CD4-positive, alpha-beta memory T cell (primary cell): ENCODE measurements at regions not wholly inside any gene's neighbourhood (a gene's known extent, or its start where the extent isn't known, plus 50 kb on each side); places are given as distances from the start of the nearest gene placed in this dataset.

Experiments
- CTCF ChIA-PET: fragments of 350-600 bp; sonication (Branson Sonifier 250); formaldehyde crosslinking; loops from one replicate; lab custom pipeline; 2021; ENCODE audit warnings: inconsistent platforms; ENCODE audit not compliant: partially characterized antibody; lab: Charles Lee
- POLR2A ChIA-PET: fragments of 350-600 bp; sonication (Branson Sonifier 250); formaldehyde crosslinking; loops from one replicate; lab custom pipeline; 2021; ENCODE audit not compliant: partially characterized antibody; lab: Charles Lee
- DNase-seq, 5 donors: peaks; one replicate each; pipeline versions ENCODE4 v3.0.0 to v3.0.0-alpha.2; 2020 to 2022; ENCODE audit warnings: mixed read lengths in 1 of 5
- H3K27ac ChIP-seq: one replicate; pipeline ENCODE4 v1.7.0; 2013; ENCODE audit warnings: low read depth, low read length
- H3K27me3 ChIP-seq: 2 replicates; pipeline ENCODE4 v1.7.0; 2013; ENCODE audit warnings: mild to moderate bottlenecking, low read length, moderate library complexity; ENCODE audit not compliant: insufficient read depth
- H3K36me3 ChIP-seq: 2 replicates; pipeline ENCODE4 v1.7.0; 2013; ENCODE audit warnings: mild to moderate bottlenecking, low read length, moderate library complexity; ENCODE audit not compliant: insufficient read depth
- H3K4me1 ChIP-seq: 2 replicates; pipeline ENCODE4 v1.7.0; 2013; ENCODE audit warnings: mild to moderate bottlenecking, low read length, moderate library complexity; ENCODE audit not compliant: insufficient read depth
- H3K4me3 ChIP-seq, 2 donors: one replicate each; pipeline ENCODE4 v1.7.0; 2013; ENCODE audit warnings: low read length in 2 of 2, mild to moderate bottlenecking in 1 of 2
- H3K9me3 ChIP-seq, 2 donors: one replicate each; pipeline ENCODE4 v1.7.0; 2013; ENCODE audit warnings: low read length in 2 of 2, control low read depth in 1 of 2; ENCODE audit not compliant: control insufficient read depth in 1 of 2
- H3K27ac Mint-ChIP-seq, 7 donors: one replicate each; pipeline ENCODE4 v1.8.0; 2020 to 2021; ENCODE audit warnings: mixed read lengths in 7 of 7, mild to moderate bottlenecking in 6 of 7, inconsistent platforms in 3 of 7, moderate library complexity in 3 of 7
- H3K27me3 Mint-ChIP-seq, 2 donors: one replicate each; pipeline ENCODE4 v1.8.0; 2020 to 2021; ENCODE audit warnings: mixed read lengths in 2 of 2
- H3K36me3 Mint-ChIP-seq, 2 donors: one replicate each; pipeline ENCODE4 v1.8.0; 2020 to 2021; ENCODE audit warnings: mixed read lengths in 2 of 2, inconsistent platforms in 1 of 2, mild to moderate bottlenecking in 1 of 2
- H3K4me1 Mint-ChIP-seq, 4 donors: one replicate each; pipeline ENCODE4 v1.8.0; 2020 to 2021; ENCODE audit warnings: mixed read lengths in 4 of 4, mild to moderate bottlenecking in 1 of 4
- H3K4me3 Mint-ChIP-seq, 8 donors: one replicate each; pipeline ENCODE4 v1.8.0; 2020 to 2021; ENCODE audit warnings: mixed read lengths in 8 of 8, mild to moderate bottlenecking in 7 of 8, moderate library complexity in 6 of 8, inconsistent platforms in 3 of 8
- H3K9me3 Mint-ChIP-seq, 8 donors: one replicate each; pipeline ENCODE4 v1.8.0; 2020 to 2021; ENCODE audit warnings: mixed read lengths in 8 of 8, mild to moderate bottlenecking in 5 of 8, inconsistent platforms in 3 of 8, moderate library complexity in 1 of 8
- intact Hi-C: fragments of 100-400 bp; cut with micrococcal nuclease; formaldehyde crosslinking; loops from one replicate; pipeline ENCODE4 v1.15.1; 2023

- Histone ChIP-seq H3K4me1 (no peaks in the 10 kb centered on the region), H3K36me3 (no peaks in the 10 kb centered on the region), H3K4me3 (no peak overlapping the region), H3K27ac (no peak overlapping the region), H3K27me3 (no peaks in the 10 kb centered on the region), H3K9me3 (no peaks in the 10 kb centered on the region)
- H3K27me3 Mint-ChIP-seq, result peaks cover 8% of the 10 kb centered on the region in 2 donors
- POLR2A ChIA-PET, result no interaction called here
- H3K4me3 Mint-ChIP-seq, result no peak overlapping the region
- H3K4me1 Mint-ChIP-seq, result peaks cover 0 to 4% (median 2%) of the 10 kb centered on the region in 4 donors
- no peaks in the 10 kb centered on the region for H3K9me3 Mint-ChIP-seq
- no peaks in the 10 kb centered on the region for H3K36me3 Mint-ChIP-seq
- no peak overlapping the region for H3K27ac Mint-ChIP-seq
- CTCF ChIA-PET, result interaction anchor here (0.7 to 5.3 kb wide), 25 partner anchors 8 to 1210 kb away, joined by 3 to 67 read pairs (median 5); no protein-coding TSS in a partner anchor
- DNase-seq, result peak; percentile 42 to 59 (median 56)
- intact Hi-C loops, result loop anchor here (1.0 kb wide), 1 partner anchor 919 kb away; no protein-coding TSS in a partner anchor
Observed at GRCh38 chr9:18255158-18255629, 218.8 kb upstream of the ADAMTSL1 start.

DNA sequence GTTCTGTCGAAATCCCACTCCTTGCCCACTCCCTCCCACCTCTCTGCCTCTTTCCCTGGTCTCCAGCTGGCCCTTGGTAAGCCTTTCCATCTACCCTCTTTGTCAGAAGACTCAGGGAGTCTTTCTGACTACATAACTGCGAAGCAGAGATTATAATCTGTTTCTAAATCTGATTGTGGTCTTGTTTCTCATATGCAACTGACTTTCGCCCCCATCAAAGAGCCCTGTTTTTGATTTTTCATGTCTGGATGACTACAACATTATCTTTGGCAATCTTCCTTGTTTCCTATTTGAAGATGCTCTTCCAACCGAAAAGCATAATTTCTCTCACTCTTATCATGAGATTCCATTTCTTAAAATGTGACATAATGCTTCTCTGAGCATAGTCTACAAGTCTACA, 218.2 kb upstream of the ADAMTSL1 start:
- H3K4me3 Mint-ChIP-seq, result no peak overlapping the region
- ChIA-PET CTCF (interaction anchor here (1.2 to 5.3 kb wide), 13 partner anchors 9 to 1201 kb away, joined by 3 to 67 read pairs (median 6); no protein-coding TSS in a partner anchor), POLR2A (no interaction called here)
- DNase-seq, result no peak
- Histone ChIP-seq H3K4me1 (no peaks in the 10 kb centered on the region), H3K36me3 (no peaks in the 10 kb centered on the region), H3K27me3 (no peaks in the 10 kb centered on the region), H3K4me3 (no peak overlapping the region), H3K9me3 (no peaks in the 10 kb centered on the region), H3K27ac (no peak overlapping the region)
- no peak overlapping the region for H3K27ac Mint-ChIP-seq
- H3K9me3 Mint-ChIP-seq, result no peaks in the 10 kb centered on the region
- peaks cover 8% of the 10 kb centered on the region in 2 donors for H3K27me3 Mint-ChIP-seq
- peaks cover 0 to 4% (median 2%) of the 10 kb centered on the region in 4 donors for H3K4me1 Mint-ChIP-seq
- intact Hi-C loops, result loop anchor here (1.0 kb wide), 1 partner anchor 919 kb away; no protein-coding TSS in a partner anchor
- H3K36me3 Mint-ChIP-seq, result no peaks in the 10 kb centered on the region

GRCh38 chr9:18256568-18256967, 217.4 kb upstream of the ADAMTSL1 start:
- H3K4me3 Mint-ChIP-seq, result no peak overlapping the region
- DNase-seq, result no peak
- no peaks in the 10 kb centered on the region for H3K4me1 ChIP-seq
- H3K9me3 ChIP-seq, result no peaks in the 10 kb centered on the region
- intact Hi-C loops, result no loop called here
- peaks cover 8% of the 10 kb centered on the region in 2 donors for H3K27me3 Mint-ChIP-seq
- no peaks in the 10 kb centered on the region for H3K9me3 Mint-ChIP-seq
- peaks cover 0 to 4% (median 2%) of the 10 kb centered on the region in 4 donors for H3K4me1 Mint-ChIP-seq
- H3K27me3 ChIP-seq, result no peaks in the 10 kb centered on the region
- H3K27ac Mint-ChIP-seq, result no peak overlapping the region
- no peak overlapping the region for H3K27ac ChIP-seq
- CTCF ChIA-PET, result interaction anchor here (0.7 to 5.3 kb wide), 6 partner anchors 10 to 1200 kb away, joined by 3 to 67 read pairs (median 16); no protein-coding TSS in a partner anchor
- H3K36me3 ChIP-seq, result no peaks in the 10 kb centered on the region
- no peaks in the 10 kb centered on the region for H3K36me3 Mint-ChIP-seq
- POLR2A ChIA-PET, result no interaction called here
- no peak overlapping the region for H3K4me3 ChIP-seq

DNA sequence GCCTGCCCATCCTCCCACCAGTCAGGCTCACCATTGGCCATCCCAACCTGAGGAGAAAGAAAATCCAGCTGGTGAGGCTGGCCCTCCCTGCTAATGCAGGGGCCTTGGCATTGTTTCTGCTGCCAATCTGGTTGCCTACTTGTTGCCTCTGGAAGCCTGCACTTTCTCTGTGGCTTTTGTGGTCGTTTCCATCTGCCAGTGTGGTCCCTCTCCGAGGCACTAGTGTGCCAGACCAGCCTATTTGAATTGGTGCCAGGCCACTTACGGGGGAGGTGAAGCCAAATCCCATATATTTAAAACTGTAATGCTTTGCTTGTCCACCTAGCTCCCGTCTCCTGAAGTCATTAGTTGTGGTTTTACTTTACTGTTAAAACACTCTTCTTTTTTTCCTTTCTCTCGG, 213.4 kb upstream of the ADAMTSL1 start:
- no peaks in the 10 kb centered on the region for H3K36me3 Mint-ChIP-seq
- POLR2A ChIA-PET, result no interaction called here
- DNase-seq, result no peak
- no peaks in the 10 kb centered on the region for H3K9me3 Mint-ChIP-seq
- H3K27me3 Mint-ChIP-seq, result peaks cover 8% of the 10 kb centered on the region in 2 donors
- peaks cover 0 to 1% (median under 1%) of the 10 kb centered on the region in 4 donors for H3K4me1 Mint-ChIP-seq
- CTCF ChIA-PET, result interaction anchor here (0.6 to 1.2 kb wide), 2 partner anchors 8 to 995 kb away, joined by 3 read pairs; no protein-coding TSS in a partner anchor
- Histone ChIP-seq H3K27me3 (no peaks in the 10 kb centered on the region), H3K4me1 (no peaks in the 10 kb centered on the region), H3K27ac (no peak overlapping the region), H3K9me3 (no peaks in the 10 kb centered on the region), H3K36me3 (no peaks in the 10 kb centered on the region), H3K4me3 (no peak overlapping the region)
- H3K27ac Mint-ChIP-seq, result no peak overlapping the region
- intact Hi-C loops, result no loop called here
- H3K4me3 Mint-ChIP-seq, result no peak overlapping the region

- H3K4me1 Mint-ChIP-seq, result no peaks in the 10 kb centered on the region
- H3K9me3 Mint-ChIP-seq, result no peaks in the 10 kb centered on the region
- Histone ChIP-seq H3K9me3 (no peaks in the 10 kb centered on the region), H3K27me3 (no peaks in the 10 kb centered on the region), H3K27ac (no peak overlapping the region), H3K4me3 (no peak overlapping the region), H3K4me1 (no peaks in the 10 kb centered on the region), H3K36me3 (no peaks in the 10 kb centered on the region)
- H3K36me3 Mint-ChIP-seq, result no peaks in the 10 kb centered on the region
- intact Hi-C loops, result no loop called here
- no peak for DNase-seq
- H3K4me3 Mint-ChIP-seq, result no peak overlapping the region
- peaks cover 2 to 8% of the 10 kb centered on the region in 2 donors for H3K27me3 Mint-ChIP-seq
- ChIA-PET CTCF (interaction anchor here (1.2 kb wide), 1 partner anchor 8 kb away, joined by 3 read pairs; no protein-coding TSS in a partner anchor), POLR2A (no interaction called here)
- no peak overlapping the region for H3K27ac Mint-ChIP-seq
Observed at GRCh38 chr9:18261181-18261580, 212.8 kb upstream of the ADAMTSL1 start.

GRCh38 chr9:18263377-18263776, 210.6 kb upstream of the ADAMTSL1 start:
- H3K4me1 ChIP-seq, result no peaks in the 10 kb centered on the region
- Mint-ChIP-seq H3K4me3 (no peak overlapping the region), H3K36me3 (no peaks in the 10 kb centered on the region), H3K4me1 (no peaks in the 10 kb centered on the region), H3K9me3 (no peaks in the 10 kb centered on the region), H3K27me3 (peaks cover 2 to 10% of the 10 kb centered on the region in 2 donors), H3K27ac (no peak overlapping the region)
- POLR2A ChIA-PET, result no interaction called here
- no peak overlapping the region for H3K4me3 ChIP-seq
- intact Hi-C loops, result no loop called here
- no peak overlapping the region for H3K27ac ChIP-seq
- no peaks in the 10 kb centered on the region for H3K36me3 ChIP-seq
- H3K9me3 ChIP-seq, result no peaks in the 10 kb centered on the region
- no peaks in the 10 kb centered on the region for H3K27me3 ChIP-seq
- CTCF ChIA-PET, result interaction anchor here (9.2 kb wide), 1 partner anchor 8 kb away, joined by 67 read pairs; no protein-coding TSS in a partner anchor
- DNase-seq, result no peak

DNA sequence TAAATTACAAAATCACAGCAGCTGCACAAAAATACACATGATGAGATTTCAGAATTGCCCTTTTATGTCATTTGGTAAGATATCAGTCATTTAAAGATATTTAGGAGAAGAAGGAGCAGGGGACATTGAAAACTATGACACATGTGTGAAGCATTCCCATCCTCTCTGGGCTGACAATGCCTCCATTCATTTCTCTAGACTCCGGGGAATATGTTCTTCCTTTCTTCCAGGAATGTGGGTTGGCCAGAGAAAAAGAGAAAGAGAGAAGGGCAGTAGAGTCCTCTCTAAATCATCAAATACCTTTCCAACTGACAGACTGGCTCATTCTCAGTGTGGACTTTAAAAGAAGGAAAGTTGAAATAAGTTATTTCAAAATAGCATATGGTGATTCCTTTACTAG, 205.6 kb upstream of the ADAMTSL1 start:
- H3K9me3 Mint-ChIP-seq, result peaks cover 0 to 13% (median 8%) of the 10 kb centered on the region in 8 donors
- no peak overlapping the region for H3K4me3 ChIP-seq
- no peak for DNase-seq
- peaks cover 0 to 3% of the 10 kb centered on the region in 2 donors for H3K27me3 Mint-ChIP-seq
- H3K36me3 ChIP-seq, result no peaks in the 10 kb centered on the region
- no peak overlapping the region for H3K27ac Mint-ChIP-seq
- H3K4me1 ChIP-seq, result no peaks in the 10 kb centered on the region
- no peaks in the 10 kb centered on the region for H3K4me1 Mint-ChIP-seq
- H3K27ac ChIP-seq, result no peak overlapping the region
- ChIA-PET CTCF (interaction anchor here (1.2 to 9.2 kb wide), 2 partner anchors 7 to 13 kb away, joined by 3 to 67 read pairs; no protein-coding TSS in a partner anchor), POLR2A (no interaction called here)
- intact Hi-C loops, result no loop called here
- no peaks in the 10 kb centered on the region for H3K36me3 Mint-ChIP-seq
- no peaks in the 10 kb centered on the region for H3K9me3 ChIP-seq
- no peak overlapping the region for H3K4me3 Mint-ChIP-seq
- H3K27me3 ChIP-seq, result no peaks in the 10 kb centered on the region
